WTC11 (cell line): ENCODE measurements at regions not wholly inside any gene's neighbourhood (a gene's known extent, or its start where the extent isn't known, plus 50 kb on each side); places are given as distances from the start of the nearest gene placed in this dataset.

Experiments
- ATAC-seq: fragments of 200-7000 bp; cut with Tn5 transposase; 2 replicates; pipeline ENCODE4 v1.10.0; 2021; ENCODE audit warnings: mild to moderate bottlenecking, moderate library complexity
- CTCF ChIA-PET: fragments of 300-600 bp; sonication (Branson Sonifier 250); formaldehyde crosslinking; loops from one replicate; lab custom pipeline; 2021; ENCODE audit warnings: antibody characterized with exemption; lab: Charles Lee
- POLR2A ChIA-PET: fragments of 350-600 bp; sonication (Branson Sonifier 250); formaldehyde crosslinking; loops from one replicate; lab custom pipeline; 2021; ENCODE audit warnings: antibody characterized with exemption; lab: Charles Lee
- DNase-seq: peaks from one replicate; pipeline ENCODE4 v3.0.0; 2021; ENCODE audit warnings: low spot score
- H3K27ac Mint-ChIP-seq: 2 replicates; pipeline ENCODE4 v1.8.0; 2021; ENCODE audit warnings: mixed read lengths
- H3K27me3 Mint-ChIP-seq: 2 replicates; pipeline ENCODE4 v1.8.0; 2021; ENCODE audit warnings: low read depth, mild to moderate bottlenecking, moderate library complexity, mixed read lengths
- H3K36me3 Mint-ChIP-seq: 2 replicates; pipeline ENCODE4 v1.8.0; 2021; ENCODE audit warnings: mixed read lengths
- H3K4me1 Mint-ChIP-seq: 2 replicates; pipeline ENCODE4 v1.8.0; 2022; ENCODE audit warnings: mixed read lengths
- H3K4me3 Mint-ChIP-seq: 2 replicates; pipeline ENCODE4 v1.8.0; 2021; ENCODE audit warnings: mild to moderate bottlenecking, moderate library complexity, mixed read lengths
- H3K9me3 Mint-ChIP-seq: 2 replicates; pipeline ENCODE4 v1.8.0; 2021; ENCODE audit warnings: mixed read lengths
- CBFB ChIP-seq: sonication (generic); formaldehyde crosslinking; IDR thresholded peaks from 2 replicates; pipeline ENCODE4 v1.8.1; 2022; ENCODE audit warnings: mild to moderate bottlenecking, low read depth, missing genetic modification reagents
- ELF4 ChIP-seq: sonication (generic); formaldehyde crosslinking; IDR thresholded peaks from 2 replicates; pipeline ENCODE4 v1.8.1; 2022; ENCODE audit warnings: low read depth, mild to moderate bottlenecking, moderate library complexity, missing genetic modification reagents
- EMX1 ChIP-seq: fragments of 250-450 bp; sonication (Bioruptor Pico); IDR thresholded peaks from 2 replicates; pipeline ENCODE4 v1.8.0; 2021; ENCODE audit warnings: mild to moderate bottlenecking
- JAZF1 ChIP-seq: fragments of 250-450 bp; sonication (Bioruptor Pico); IDR thresholded peaks from 2 replicates; pipeline ENCODE4 v1.9.0; 2021; ENCODE audit warnings: moderate library complexity, mild to moderate bottlenecking, inconsistent platforms
- NFATC4 ChIP-seq: fragments of 250-450 bp; sonication (Bioruptor Pico); IDR thresholded peaks from 2 replicates; pipeline ENCODE4 v1.9.0; 2021; ENCODE audit warnings: mild to moderate bottlenecking
- NFE2L1 ChIP-seq: sonication (generic); formaldehyde crosslinking; IDR thresholded peaks from 2 replicates; pipeline ENCODE4 v1.8.1; 2023; ENCODE audit warnings: missing genetic modification reagents
- NR3C1 ChIP-seq: sonication (generic); formaldehyde crosslinking; conservative IDR thresholded peaks from 2 replicates; pipeline ENCODE4 v1.8.1; 2023; ENCODE audit warnings: low read depth, mild to moderate bottlenecking, missing genetic modification reagents
- RELA ChIP-seq: sonication (generic); formaldehyde crosslinking; IDR thresholded peaks from 2 replicates; pipeline ENCODE4 v1.8.1; 2022; ENCODE audit warnings: missing genetic modification reagents, mild to moderate bottlenecking, borderline replicate concordance
- RORB ChIP-seq: fragments of 250-450 bp; sonication (Bioruptor Pico); IDR thresholded peaks from 2 replicates; pipeline ENCODE4 v1.9.0; 2021; ENCODE audit warnings: mild to moderate bottlenecking
- SMAD3 ChIP-seq: sonication (generic); formaldehyde crosslinking; IDR thresholded peaks from 2 replicates; pipeline ENCODE4 v1.8.0; 2022; ENCODE audit warnings: missing genetic modification reagents, mild to moderate bottlenecking, borderline replicate concordance
- STAT6 ChIP-seq: sonication (generic); formaldehyde crosslinking; conservative IDR thresholded peaks from 2 replicates; pipeline ENCODE4 v1.8.1; 2023; ENCODE audit warnings: mild to moderate bottlenecking, low read depth, missing genetic modification reagents, moderate library complexity
- TCF7 ChIP-seq: sonication (generic); formaldehyde crosslinking; IDR thresholded peaks from 2 replicates; pipeline ENCODE4 v1.8.0; 2022; ENCODE audit warnings: mild to moderate bottlenecking, low read depth, missing genetic modification reagents, moderate library complexity
- TEAD4 ChIP-seq: sonication (generic); formaldehyde crosslinking; IDR thresholded peaks from 2 replicates; pipeline ENCODE4 v1.8.0; 2022; ENCODE audit warnings: mild to moderate bottlenecking, missing genetic modification reagents
- TP53 ChIP-seq: sonication (generic); formaldehyde crosslinking; IDR thresholded peaks from 2 replicates; pipeline ENCODE4 v1.8.1; 2023; ENCODE audit warnings: mild to moderate bottlenecking, missing genetic modification reagents
- ZNF219 ChIP-seq: sonication (generic); formaldehyde crosslinking; IDR thresholded peaks from 2 replicates; pipeline ENCODE4 v1.8.0; 2023; ENCODE audit warnings: missing genetic modification reagents, mild to moderate bottlenecking, borderline replicate concordance
- ZNF263 ChIP-seq: sonication (generic); formaldehyde crosslinking; IDR thresholded peaks from 2 replicates; pipeline ENCODE4 v1.8.1; 2022; ENCODE audit warnings: low read depth, mild to moderate bottlenecking, moderate library complexity, missing genetic modification reagents
- ZNF416 ChIP-seq: fragments of 250-450 bp; sonication (Bioruptor Pico); IDR thresholded peaks from 2 replicates; pipeline ENCODE4 v1.9.0; 2021; ENCODE audit warnings: mild to moderate bottlenecking, inconsistent platforms
- ZNF425 ChIP-seq: fragments of 250-450 bp; sonication (Bioruptor Pico); conservative IDR thresholded peaks from 2 replicates; pipeline ENCODE4 v1.9.0; 2021; ENCODE audit warnings: mild to moderate bottlenecking
- TF ChIP-seq, protein P1 (sequence below): sonication (generic); formaldehyde crosslinking; IDR thresholded peaks from 2 replicates; pipeline ENCODE4 v1.8.0; 2023; ENCODE audit warnings: missing genetic modification reagents, mild to moderate bottlenecking, borderline replicate concordance
- TF ChIP-seq, protein P2 (sequence below): sonication (generic); formaldehyde crosslinking; IDR thresholded peaks from 2 replicates; pipeline ENCODE4 v1.8.1; 2023; ENCODE audit warnings: mild to moderate bottlenecking, missing genetic modification reagents, moderate library complexity
- TF ChIP-seq, protein P3 (sequence below): sonication (generic); formaldehyde crosslinking; IDR thresholded peaks from 2 replicates; pipeline ENCODE4 v1.8.1; 2023; ENCODE audit warnings: mild to moderate bottlenecking, missing genetic modification reagents

- TF ChIP-seq RORB (CRISPR knock-in tag) (no peak), SMAD3 (CRISPR knock-in tag) (no peak), NFATC4 (CRISPR knock-in tag) (no peak), ZNF263 (CRISPR knock-in tag) (no peak), ZNF416 (CRISPR knock-in tag) (no peak), CBFB (CRISPR knock-in tag) (no peak)
- TF ChIP-seq, protein P1, sequence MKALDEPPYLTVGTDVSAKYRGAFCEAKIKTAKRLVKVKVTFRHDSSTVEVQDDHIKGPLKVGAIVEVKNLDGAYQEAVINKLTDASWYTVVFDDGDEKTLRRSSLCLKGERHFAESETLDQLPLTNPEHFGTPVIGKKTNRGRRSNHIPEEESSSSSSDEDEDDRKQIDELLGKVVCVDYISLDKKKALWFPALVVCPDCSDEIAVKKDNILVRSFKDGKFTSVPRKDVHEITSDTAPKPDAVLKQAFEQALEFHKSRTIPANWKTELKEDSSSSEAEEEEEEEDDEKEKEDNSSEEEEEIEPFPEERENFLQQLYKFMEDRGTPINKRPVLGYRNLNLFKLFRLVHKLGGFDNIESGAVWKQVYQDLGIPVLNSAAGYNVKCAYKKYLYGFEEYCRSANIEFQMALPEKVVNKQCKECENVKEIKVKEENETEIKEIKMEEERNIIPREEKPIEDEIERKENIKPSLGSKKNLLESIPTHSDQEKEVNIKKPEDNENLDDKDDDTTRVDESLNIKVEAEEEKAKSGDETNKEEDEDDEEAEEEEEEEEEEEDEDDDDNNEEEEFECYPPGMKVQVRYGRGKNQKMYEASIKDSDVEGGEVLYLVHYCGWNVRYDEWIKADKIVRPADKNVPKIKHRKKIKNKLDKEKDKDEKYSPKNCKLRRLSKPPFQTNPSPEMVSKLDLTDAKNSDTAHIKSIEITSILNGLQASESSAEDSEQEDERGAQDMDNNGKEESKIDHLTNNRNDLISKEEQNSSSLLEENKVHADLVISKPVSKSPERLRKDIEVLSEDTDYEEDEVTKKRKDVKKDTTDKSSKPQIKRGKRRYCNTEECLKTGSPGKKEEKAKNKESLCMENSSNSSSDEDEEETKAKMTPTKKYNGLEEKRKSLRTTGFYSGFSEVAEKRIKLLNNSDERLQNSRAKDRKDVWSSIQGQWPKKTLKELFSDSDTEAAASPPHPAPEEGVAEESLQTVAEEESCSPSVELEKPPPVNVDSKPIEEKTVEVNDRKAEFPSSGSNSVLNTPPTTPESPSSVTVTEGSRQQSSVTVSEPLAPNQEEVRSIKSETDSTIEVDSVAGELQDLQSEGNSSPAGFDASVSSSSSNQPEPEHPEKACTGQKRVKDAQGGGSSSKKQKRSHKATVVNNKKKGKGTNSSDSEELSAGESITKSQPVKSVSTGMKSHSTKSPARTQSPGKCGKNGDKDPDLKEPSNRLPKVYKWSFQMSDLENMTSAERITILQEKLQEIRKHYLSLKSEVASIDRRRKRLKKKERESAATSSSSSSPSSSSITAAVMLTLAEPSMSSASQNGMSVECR (CRISPR knock-in tag) = no peak
- TF ChIP-seq, all 79 proteins: peak for 0
Observed at GRCh38 chr1:200282497-200283122, 127.2 kb downstream of the ZNF281 start (continued).

GRCh38 chr1:200281201-200281835, 128.5 kb downstream of the ZNF281 start:
- POLR2A ChIA-PET = no interaction called here
- Mint-ChIP-seq H3K9me3 (no peaks in the 10 kb centered on the region), H3K4me3 (no peak overlapping the region), H3K4me1 (peaks cover 8% of the 10 kb centered on the region; the same call in 1 of the 2 replicates), H3K36me3 (no peaks in the 10 kb centered on the region), H3K27me3 (peaks cover 3% of the 10 kb centered on the region; the same call in 1 of the 2 replicates), H3K27ac (no peak overlapping the region)
- ATAC-seq = no peak
- no peak for DNase-seq
- CTCF ChIA-PET = interaction anchor here (1.3 to 1.8 kb wide), 3 partner anchors 26 to 207 kb away, joined by 3 to 6 read pairs (median 4); no protein-coding TSS in a partner anchor
- TF ChIP-seq STAT6 = no peak
- TF ChIP-seq TP53 (CRISPR knock-in tag) = no peak
- no peak for TF ChIP-seq TEAD4 (CRISPR knock-in tag)
- TF ChIP-seq RELA (CRISPR knock-in tag) = no peak
- TF ChIP-seq NR3C1 = no peak
- TF ChIP-seq JAZF1 (CRISPR knock-in tag) = no peak
- TF ChIP-seq ELF4 = no peak
- TF ChIP-seq, protein P2, sequence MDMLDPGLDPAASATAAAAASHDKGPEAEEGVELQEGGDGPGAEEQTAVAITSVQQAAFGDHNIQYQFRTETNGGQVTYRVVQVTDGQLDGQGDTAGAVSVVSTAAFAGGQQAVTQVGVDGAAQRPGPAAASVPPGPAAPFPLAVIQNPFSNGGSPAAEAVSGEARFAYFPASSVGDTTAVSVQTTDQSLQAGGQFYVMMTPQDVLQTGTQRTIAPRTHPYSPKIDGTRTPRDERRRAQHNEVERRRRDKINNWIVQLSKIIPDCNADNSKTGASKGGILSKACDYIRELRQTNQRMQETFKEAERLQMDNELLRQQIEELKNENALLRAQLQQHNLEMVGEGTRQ (CRISPR knock-in tag) = no peak
- TF ChIP-seq ZNF416 (CRISPR knock-in tag) = no peak
- TF ChIP-seq EMX1 = no peak
- TF ChIP-seq ZNF425 (CRISPR knock-in tag) = no peak
- TF ChIP-seq TCF7 = no peak
- no peak for TF ChIP-seq ZNF219 (CRISPR knock-in tag)
- TF ChIP-seq NFE2L1 = no peak
- TF ChIP-seq, protein P3, sequence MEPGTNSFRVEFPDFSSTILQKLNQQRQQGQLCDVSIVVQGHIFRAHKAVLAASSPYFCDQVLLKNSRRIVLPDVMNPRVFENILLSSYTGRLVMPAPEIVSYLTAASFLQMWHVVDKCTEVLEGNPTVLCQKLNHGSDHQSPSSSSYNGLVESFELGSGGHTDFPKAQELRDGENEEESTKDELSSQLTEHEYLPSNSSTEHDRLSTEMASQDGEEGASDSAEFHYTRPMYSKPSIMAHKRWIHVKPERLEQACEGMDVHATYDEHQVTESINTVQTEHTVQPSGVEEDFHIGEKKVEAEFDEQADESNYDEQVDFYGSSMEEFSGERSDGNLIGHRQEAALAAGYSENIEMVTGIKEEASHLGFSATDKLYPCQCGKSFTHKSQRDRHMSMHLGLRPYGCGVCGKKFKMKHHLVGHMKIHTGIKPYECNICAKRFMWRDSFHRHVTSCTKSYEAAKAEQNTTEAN (CRISPR knock-in tag) = no peak
